CD4-positive, alpha-beta T cell (primary cell): ENCODE measurements at regions not wholly inside any gene's neighbourhood (a gene's known extent, or its start where the extent isn't known, plus 50 kb on each side); places are given as distances from the start of the nearest gene placed in this dataset.

Experiments
- ATAC-seq: fragments of 200-7000 bp; cut with Tn5 transposase; one replicate; pipeline ENCODE4 v1.10.0; 2022; ENCODE audit warnings: mild to moderate bottlenecking; ENCODE audit not compliant: poor library complexity
- CTCF ChIA-PET: fragments of 350-600 bp; sonication (Branson Sonifier 250); formaldehyde crosslinking; loops from one replicate; lab custom pipeline; 2021; ENCODE audit warnings: antibody characterized with exemption, inconsistent platforms; lab: Charles Lee
- POLR2A ChIA-PET: fragments of 350-600 bp; sonication (Branson Sonifier 250); formaldehyde crosslinking; loops from one replicate; lab custom pipeline; 2021; ENCODE audit warnings: antibody characterized with exemption, inconsistent platforms; lab: Charles Lee
- DNase-seq, 14 experiments: peaks; one replicate each; pipeline ENCODE4 v3.0.0-alpha.2; 2013 to 2020; ENCODE audit warnings: mixed read lengths in 2 of 14
- H3K27ac ChIP-seq, 2 donors: one replicate each; pipeline versions ENCODE4 v1.5.1 to v1.7.0; 2013; ENCODE audit warnings: low read length in 2 of 2, low read depth in 1 of 2, mild to moderate bottlenecking in 1 of 2
- H3K27me3 ChIP-seq, 2 experiments: 1 replicate in 1 of 2; 2 replicates in 1 of 2; pipeline versions ENCODE4 v1.6.1 to v1.7.0; 2013; ENCODE audit warnings: low read length in 2 of 2, control low read depth in 1 of 2, mild to moderate bottlenecking in 1 of 2, moderate library complexity in 1 of 2; ENCODE audit not compliant: insufficient read depth in 2 of 2, control insufficient read depth in 1 of 2
- H3K36me3 ChIP-seq: one replicate; pipeline ENCODE4 v1.6.1; 2013; ENCODE audit warnings: low read length, control low read depth; ENCODE audit not compliant: insufficient read depth
- H3K4me1 ChIP-seq: one replicate; pipeline ENCODE4 v1.6.1; 2013; ENCODE audit warnings: low read length, control low read depth; ENCODE audit not compliant: insufficient read depth
- H3K4me3 ChIP-seq: one replicate; pipeline ENCODE4 v1.5.1; 2013; ENCODE audit warnings: mild to moderate bottlenecking, low read length, moderate library complexity
- H3K9me3 ChIP-seq, 2 experiments: 1 replicate in 1 of 2; 2 replicates in 1 of 2; pipeline versions ENCODE4 v1.6.1 to v1.7.0; 2013; ENCODE audit warnings: low read length in 2 of 2, mild to moderate bottlenecking in 2 of 2, control low read depth in 1 of 2, moderate library complexity in 1 of 2; ENCODE audit not compliant: control insufficient read depth in 1 of 2, insufficient read depth in 1 of 2
- H3K27ac Mint-ChIP-seq: one replicate; pipeline ENCODE4 v1.8.0; 2020; ENCODE audit warnings: mixed read lengths
- H3K27me3 Mint-ChIP-seq: one replicate; pipeline ENCODE4 v1.8.0; 2021; ENCODE audit warnings: mixed read lengths
- H3K36me3 Mint-ChIP-seq: one replicate; pipeline ENCODE4 v1.8.0; 2021; ENCODE audit warnings: low read depth, mixed read lengths
- H3K4me1 Mint-ChIP-seq: one replicate; pipeline ENCODE4 v1.8.0; 2021; ENCODE audit warnings: low read depth, mixed read lengths
- H3K4me3 Mint-ChIP-seq: one replicate; pipeline ENCODE4 v1.8.0; 2020; ENCODE audit warnings: mild to moderate bottlenecking, mixed read lengths
- H3K9me3 Mint-ChIP-seq: one replicate; pipeline ENCODE4 v1.8.0; 2020; ENCODE audit warnings: mixed read lengths
- CTCF ChIP-seq: fragments of 200-600 bp; IDR thresholded peaks from one replicate; pipeline ENCODE4 v1.8.0; 2022; ENCODE audit warnings: antibody characterized with exemption, mild to moderate bottlenecking
- intact Hi-C, 2 experiments: fragments of 100-400 bp; cut with DNase I in 1 of 2; cut with micrococcal nuclease in 1 of 2; formaldehyde crosslinking; loops; one replicate each; pipeline versions ENCODE4 v1.15.1 to v1.9.0; 2023 to 2025; cut with DNase I, micrococcal nuclease

GRCh38 chr1:214719207-214719606 is 116.2 kb downstream of the CENPF start:
- H3K27ac Mint-ChIP-seq: no peak overlapping the region
- ChIA-PET POLR2A (no interaction called here), CTCF (no interaction called here)
- peaks cover 4% of the 10 kb centered on the region for H3K9me3 Mint-ChIP-seq
- Histone ChIP-seq H3K4me1 (no peaks in the 10 kb centered on the region), H3K27me3 (no peaks in the 10 kb centered on the region), H3K36me3 (no peaks in the 10 kb centered on the region), H3K9me3 (no peaks in the 10 kb centered on the region), H3K27ac (no peak overlapping the region), H3K4me3 (no peak overlapping the region)
- no peak overlapping the region for H3K4me3 Mint-ChIP-seq
- H3K36me3 Mint-ChIP-seq: no peaks in the 10 kb centered on the region
- peaks cover 6% of the 10 kb centered on the region for H3K27me3 Mint-ChIP-seq
- TF ChIP-seq CTCF: no peak
- DNase-seq: no peak
- no peak for ATAC-seq
- H3K4me1 Mint-ChIP-seq: no peaks in the 10 kb centered on the region
- intact Hi-C loops: no loop called here

- no peak overlapping the region for H3K4me3 Mint-ChIP-seq
- H3K36me3 Mint-ChIP-seq: no peaks in the 10 kb centered on the region
- peaks cover 4% of the 10 kb centered on the region for H3K9me3 Mint-ChIP-seq
- CTCF ChIA-PET: no interaction called here
- no peaks in the 10 kb centered on the region for H3K27me3 Mint-ChIP-seq
- H3K27me3 ChIP-seq: no peaks in the 10 kb centered on the region
- no peaks in the 10 kb centered on the region for H3K9me3 ChIP-seq
- POLR2A ChIA-PET: no interaction called here
- no peak overlapping the region for H3K27ac ChIP-seq
- H3K4me3 ChIP-seq: no peak overlapping the region
- H3K4me1 ChIP-seq: no peaks in the 10 kb centered on the region
- intact Hi-C loops: no loop called here
- no peaks in the 10 kb centered on the region for H3K36me3 ChIP-seq
- no peak for ATAC-seq
- no peak overlapping the region for H3K27ac Mint-ChIP-seq
- H3K4me1 Mint-ChIP-seq: no peaks in the 10 kb centered on the region
- no peak for TF ChIP-seq CTCF
- no peak for DNase-seq
Observed at GRCh38 chr1:214720561-214720960, 117.6 kb downstream of the CENPF start.

- peaks cover 0 to 7% of the 10 kb centered on the region in 2 experiments for H3K9me3 ChIP-seq
- H3K27me3 Mint-ChIP-seq: no peaks in the 10 kb centered on the region
- intact Hi-C loops: no loop called here
- peaks cover 6% of the 10 kb centered on the region for H3K9me3 Mint-ChIP-seq
- H3K27me3 ChIP-seq: no peaks in the 10 kb centered on the region
- no peaks in the 10 kb centered on the region for H3K36me3 ChIP-seq
- H3K4me1 Mint-ChIP-seq: no peaks in the 10 kb centered on the region
- no peak overlapping the region for H3K4me3 ChIP-seq
- DNase-seq (no peak), ATAC-seq (no peak)
- H3K36me3 Mint-ChIP-seq: no peaks in the 10 kb centered on the region
- H3K27ac ChIP-seq: no peak overlapping the region
- no peaks in the 10 kb centered on the region for H3K4me1 ChIP-seq
- CTCF ChIA-PET: no interaction called here
- H3K4me3 Mint-ChIP-seq: no peak overlapping the region
- no peak for TF ChIP-seq CTCF
- H3K27ac Mint-ChIP-seq: no peak overlapping the region
- POLR2A ChIA-PET: no interaction called here
Observed at GRCh38 chr1:214727274-214727673, 124.3 kb downstream of the CENPF start.
